ENCODE measurements at regions not wholly inside any gene's neighbourhood (a gene's known extent, or its start where the extent isn't known, plus 50 kb on each side); places are given as distances from the start of the nearest gene placed in this dataset.
A peak's percentile ranks its signal among the peaks of the same experiment; 100 is the strongest.
"Not testable (repeated sequence)": the region's sequence is repeated elsewhere in the genome, so short reads cannot be mapped to it uniquely, and the experiment has no call there.

GRCh38 chr6:164720-165119 lies 127.6 kb upstream of the DUSP22 start:
- Histone ChIP-seq H3K4me2 (peak overlapping the region; percentile 48), H3K36me3 (no peaks in the 10 kb centered on the region), H3K27ac (no peak overlapping the region), H3K9me3 (no peaks in the 10 kb centered on the region), H3K9ac (no peak overlapping the region), H4K20me1 (no peaks in the 10 kb centered on the region), H3K4me3 (no peak overlapping the region), H3K27me3 (no peaks in the 10 kb centered on the region), H3K4me1 (peaks cover 37% of the 10 kb centered on the region)
- no peak for TF ChIP-seq Cebpa-rat (IDR thresholded peaks at IDR 0.05)

GRCh38 chr6:165263-165662 lies 127.0 kb upstream of the DUSP22 start:
- no peak for TF ChIP-seq Cebpa-rat (IDR thresholded peaks at IDR 0.05)
- no peaks in the 10 kb centered on the region for H4K20me1 ChIP-seq
- peak overlapping the region; percentile 64; the same call in 1 of the 2 replicates for H3K4me2 ChIP-seq

GRCh38 chr6:165906-166305 lies 126.4 kb upstream of the DUSP22 start:
- no peak overlapping the region for H3K4me3 ChIP-seq
- no peak for TF ChIP-seq Cebpa-rat (IDR thresholded peaks at IDR 0.05)
- H3K27ac ChIP-seq: no peak overlapping the region
- H3K9me3 ChIP-seq: no peaks in the 10 kb centered on the region
- no peaks in the 10 kb centered on the region for H3K27me3 ChIP-seq
- no peaks in the 10 kb centered on the region for H3K36me3 ChIP-seq
- no peaks in the 10 kb centered on the region for H4K20me1 ChIP-seq
- H3K4me2 ChIP-seq: peak overlapping the region; percentile 64
- no peak overlapping the region for H3K9ac ChIP-seq
- H3K4me1 ChIP-seq: peaks cover 37% of the 10 kb centered on the region

More at GRCh38 chr6:165263-165662, 127.0 kb upstream of the DUSP22 start:
- Histone ChIP-seq H3K27me3 (no peaks in the 10 kb centered on the region), H3K4me3 (no peak overlapping the region), H3K27ac (no peak overlapping the region), H3K9ac (no peak overlapping the region), H3K9me3 (no peaks in the 10 kb centered on the region), H3K36me3 (no peaks in the 10 kb centered on the region), H3K4me1 (peaks cover 37% of the 10 kb centered on the region)

- H3K4me2 ChIP-seq: no peak overlapping the region
- H4K20me1 ChIP-seq: no peaks in the 10 kb centered on the region
- peaks cover 23% of the 10 kb centered on the region for H3K9me3 ChIP-seq
- no peaks in the 10 kb centered on the region for H3K27me3 ChIP-seq
- H3K9ac ChIP-seq: no peak overlapping the region
- H3K4me1 ChIP-seq: peaks cover 37% of the 10 kb centered on the region
- no peak overlapping the region for H3K4me3 ChIP-seq
- no peaks in the 10 kb centered on the region for H3K36me3 ChIP-seq
- no peak for TF ChIP-seq Cebpa-rat (IDR thresholded peaks at IDR 0.05)
- H3K27ac ChIP-seq: no peak overlapping the region
Observed at GRCh38 chr6:168865-169455, 123.3 kb upstream of the DUSP22 start.

GRCh38 chr6:174036-174435 lies 118.3 kb upstream of the DUSP22 start:
- H3K9me3 ChIP-seq: peaks cover 34% of the 10 kb centered on the region
- no peak overlapping the region for H3K4me3 ChIP-seq
- H3K36me3 ChIP-seq: 0 out of 2 replicates have a peak, but pooled peaks cover 2% of the 10 kb centered on the region
- no peak overlapping the region for H3K4me2 ChIP-seq
- H3K9ac ChIP-seq: no peak overlapping the region
- H3K4me1 ChIP-seq: peaks cover 6% of the 10 kb centered on the region
- TF ChIP-seq Cebpa-rat (IDR thresholded peaks at IDR 0.05): no peak
- H4K20me1 ChIP-seq: no peaks in the 10 kb centered on the region
- H3K27me3 ChIP-seq: no peaks in the 10 kb centered on the region
- H3K27ac ChIP-seq: no peak overlapping the region

- H3K27me3 ChIP-seq: no peaks in the 10 kb centered on the region
- no peak for TF ChIP-seq Cebpa-rat (IDR thresholded peaks at IDR 0.05)
- peaks cover 19% of the 10 kb centered on the region for H3K4me1 ChIP-seq
- peaks cover 46% of the 10 kb centered on the region for H3K9me3 ChIP-seq
- H3K4me2 ChIP-seq: no peak overlapping the region
- no peak overlapping the region for H3K27ac ChIP-seq
- H4K20me1 ChIP-seq: no peaks in the 10 kb centered on the region
- H3K4me3 ChIP-seq: no peak overlapping the region
- no peak overlapping the region for H3K9ac ChIP-seq
- H3K36me3 ChIP-seq: 0 out of 2 replicates have a peak, but pooled peaks cover 6% of the 10 kb centered on the region
Observed at GRCh38 chr6:175680-176079, 116.6 kb upstream of the DUSP22 start.

- no peak overlapping the region for H3K4me3 ChIP-seq
- peaks cover 29% of the 10 kb centered on the region for H3K4me1 ChIP-seq
- no peak overlapping the region for H3K9ac ChIP-seq
- H3K9me3 ChIP-seq: peaks cover 38% of the 10 kb centered on the region
- H4K20me1 ChIP-seq: no peaks in the 10 kb centered on the region
- no peaks in the 10 kb centered on the region for H3K27me3 ChIP-seq
- H3K4me2 ChIP-seq: no peak overlapping the region
- H3K36me3 ChIP-seq: 0 out of 2 replicates have a peak, but pooled peaks cover 6% of the 10 kb centered on the region
- H3K27ac ChIP-seq: no peak overlapping the region
- TF ChIP-seq Cebpa-rat (IDR thresholded peaks at IDR 0.05): no peak
Observed at GRCh38 chr6:176766-177165, 115.5 kb upstream of the DUSP22 start.

GRCh38 chr6:178119-178518 lies 114.2 kb upstream of the DUSP22 start:
- Histone ChIP-seq H3K4me2 (no peak overlapping the region), H4K20me1 (no peaks in the 10 kb centered on the region), H3K9ac (no peak overlapping the region), H3K27me3 (no peaks in the 10 kb centered on the region), H3K27ac (no peak overlapping the region), H3K9me3 (peaks cover 25% of the 10 kb centered on the region), H3K4me1 (peaks cover 43% of the 10 kb centered on the region), H3K36me3 (0 out of 2 replicates have a peak, but pooled peaks cover 6% of the 10 kb centered on the region), H3K4me3 (no peak overlapping the region)
- TF ChIP-seq Cebpa-rat (IDR thresholded peaks at IDR 0.05): no peak

- not testable (repeated sequence) for H3K4me2 ChIP-seq, H3K27me3 ChIP-seq, H3K27ac ChIP-seq, H3K36me3 ChIP-seq, H3K9ac ChIP-seq, H3K4me3 ChIP-seq, H4K20me1 ChIP-seq
- Histone ChIP-seq H3K4me1 (peaks cover 51% of the 10 kb centered on the region), H3K9me3 (peaks cover 23% of the 10 kb centered on the region)
Observed at GRCh38 chr6:178929-179328, 113.4 kb upstream of the DUSP22 start.

- Histone ChIP-seq H3K4me3 (peak overlapping the region; percentile 64; the same call in 1 of the 2 replicates), H3K9me3 (peaks cover 23% of the 10 kb centered on the region), H3K4me2 (peak overlapping the region; percentile 90), H3K36me3 (0 out of 2 replicates have a peak, but pooled peaks cover 6% of the 10 kb centered on the region), H3K27me3 (no peaks in the 10 kb centered on the region), H4K20me1 (no peaks in the 10 kb centered on the region), H3K4me1 (peaks cover 56% of the 10 kb centered on the region), H3K27ac (peak overlapping the region; percentile 88; the same call in 1 of the 2 replicates), H3K9ac (no peak overlapping the region)
- no peak for TF ChIP-seq Cebpa-rat (IDR thresholded peaks at IDR 0.05)
Observed at GRCh38 chr6:179340-179950, 112.8 kb upstream of the DUSP22 start.
